HUES48 (cell line): ENCODE measurements at regions not wholly inside any gene's neighbourhood (a gene's known extent, or its start where the extent isn't known, plus 50 kb on each side); places are given as distances from the start of the nearest gene placed in this dataset.

Source experiments
- H3K27ac ChIP-seq: one replicate; pipeline ENCODE4 v1.7.0; 2013; ENCODE audit warnings: low read depth, low read length, inconsistent platforms
- H3K27me3 ChIP-seq: 2 replicates; pipeline ENCODE4 v1.6.1; 2013; ENCODE audit warnings: mild to moderate bottlenecking, low read length; ENCODE audit not compliant: control insufficient read depth, insufficient read depth
- H3K36me3 ChIP-seq: 2 replicates; pipeline ENCODE4 v1.6.1; 2013; ENCODE audit warnings: low read length; ENCODE audit not compliant: control insufficient read depth, insufficient read depth
- H3K4me1 ChIP-seq: 2 replicates; pipeline ENCODE4 v1.6.1; 2013; ENCODE audit warnings: mild to moderate bottlenecking, low read length; ENCODE audit not compliant: control insufficient read depth, insufficient read depth
- H3K4me3 ChIP-seq: 2 replicates; pipeline ENCODE4 v1.5.1; 2013; ENCODE audit warnings: mild to moderate bottlenecking, low read depth, low read length
- H3K9ac ChIP-seq: 2 replicates; pipeline ENCODE4 v1.6.1; 2013; ENCODE audit warnings: mild to moderate bottlenecking, low read depth, low read length, moderate library complexity
- H3K9me3 ChIP-seq: 2 replicates; pipeline ENCODE4 v1.6.1; 2013; ENCODE audit warnings: low read length; ENCODE audit not compliant: control insufficient read depth, insufficient read depth

DNA sequence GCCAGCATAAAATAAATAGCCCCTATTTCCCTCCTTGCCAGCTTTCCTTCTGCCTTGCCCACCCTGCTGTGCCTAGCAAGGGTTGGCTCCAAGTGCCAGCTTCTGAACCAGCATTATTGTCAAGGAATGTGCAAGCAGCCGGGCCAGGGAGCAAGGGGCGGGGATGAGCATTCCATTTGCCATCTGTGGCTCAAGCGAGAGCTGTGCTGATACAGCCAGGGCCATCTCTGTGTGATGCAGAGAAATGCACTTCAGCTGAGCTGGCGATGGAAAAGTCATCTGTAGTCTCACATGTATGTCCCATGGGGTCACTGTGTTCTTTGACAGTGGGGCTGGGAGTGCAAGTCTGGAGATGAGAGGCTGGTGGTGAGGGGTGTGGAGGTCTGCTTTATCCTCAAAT is 137.3 kb downstream of the SUDS3 start:
- Histone ChIP-seq H3K4me3 (no peak overlapping the region), H3K4me1 (no peaks in the 10 kb centered on the region), H3K9me3 (no peaks in the 10 kb centered on the region), H3K36me3 (no peaks in the 10 kb centered on the region), H3K27ac (no peak overlapping the region), H3K9ac (no peak overlapping the region), H3K27me3 (no peaks in the 10 kb centered on the region)

GRCh38 chr12:118514297-118514696 is 137.9 kb downstream of the SUDS3 start:
- Histone ChIP-seq H3K4me3 (no peak overlapping the region), H3K4me1 (no peaks in the 10 kb centered on the region), H3K36me3 (no peaks in the 10 kb centered on the region), H3K9me3 (no peaks in the 10 kb centered on the region), H3K27me3 (no peaks in the 10 kb centered on the region), H3K27ac (no peak overlapping the region), H3K9ac (no peak overlapping the region)

DNA sequence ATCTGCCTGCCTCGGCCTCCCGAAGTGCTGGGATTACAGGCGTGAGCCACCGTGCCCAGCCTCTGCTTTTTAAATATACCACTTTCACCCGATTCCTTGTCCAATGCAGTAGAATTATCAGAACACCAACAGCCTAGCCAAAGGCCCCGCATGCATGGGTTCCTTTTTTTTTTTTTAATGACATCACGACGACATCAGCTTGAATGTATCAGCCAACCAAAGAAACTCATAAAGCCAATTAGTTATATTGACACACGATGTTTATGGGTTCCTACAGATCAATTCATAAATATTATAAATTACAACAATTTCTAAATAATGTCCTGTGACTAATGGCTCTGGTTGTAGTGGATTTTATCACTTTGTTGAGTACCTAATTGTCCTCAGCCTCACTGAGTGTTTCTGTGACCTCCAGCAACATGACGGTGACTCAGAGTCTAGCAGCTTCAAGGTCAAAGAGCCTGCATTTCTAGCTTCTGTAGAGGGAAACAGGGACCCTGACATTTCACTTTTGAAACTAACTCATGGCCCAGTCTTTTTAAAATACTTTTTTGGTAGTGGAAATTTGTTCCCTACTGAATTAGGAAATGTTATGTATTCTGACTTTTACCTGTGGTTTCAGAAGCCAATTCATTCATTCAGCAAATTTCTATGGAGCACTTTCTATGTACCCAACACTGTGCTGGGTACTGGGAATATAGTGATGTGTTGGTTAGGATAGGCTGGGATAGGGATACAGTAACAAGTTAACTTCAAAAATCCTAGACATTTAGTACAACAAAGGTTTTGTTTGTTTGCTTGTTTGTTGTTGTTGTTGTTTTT is 144.1 kb downstream of the SUDS3 start:
- Histone ChIP-seq H3K36me3 (no peaks in the 10 kb centered on the region), H3K4me3 (no peak overlapping the region), H3K9ac (no peak overlapping the region), H3K27ac (no peak overlapping the region), H3K9me3 (no peaks in the 10 kb centered on the region), H3K27me3 (no peaks in the 10 kb centered on the region), H3K4me1 (no peaks in the 10 kb centered on the region)

- Histone ChIP-seq H3K4me3 (no peak overlapping the region), H3K9me3 (no peaks in the 10 kb centered on the region), H3K27me3 (no peaks in the 10 kb centered on the region)
These were observed 144.6 kb downstream of the SUDS3 start for GRCh38 chr12:118521036-118521370.

DNA sequence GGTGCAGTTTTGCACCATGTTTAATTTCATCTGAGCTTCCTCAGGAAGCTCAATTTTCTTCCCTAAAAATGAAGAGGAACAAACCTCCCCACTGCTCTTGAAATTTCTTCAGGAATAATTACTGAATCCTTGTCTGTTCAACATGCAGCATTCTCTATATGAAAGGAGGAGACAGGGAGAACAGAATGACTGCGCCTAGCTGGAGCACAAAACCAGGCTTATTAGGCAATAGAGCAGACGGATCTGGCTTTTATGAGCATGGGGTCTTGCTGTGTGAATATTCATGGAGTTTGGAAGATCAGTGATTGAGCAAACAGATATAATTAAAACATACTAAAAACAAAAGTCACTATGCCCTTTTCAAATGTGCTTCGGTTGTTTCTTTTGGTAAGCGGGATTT is 148.1 kb downstream of the SUDS3 start:
- no peaks in the 10 kb centered on the region for H3K4me1 ChIP-seq
- H3K27ac ChIP-seq, result no peak overlapping the region
- no peak overlapping the region for H3K9ac ChIP-seq
- no peaks in the 10 kb centered on the region for H3K9me3 ChIP-seq
- no peaks in the 10 kb centered on the region for H3K36me3 ChIP-seq
- H3K4me3 ChIP-seq, result no peak overlapping the region
- no peaks in the 10 kb centered on the region for H3K27me3 ChIP-seq

More at GRCh38 chr12:118521036-118521370, 144.6 kb downstream of the SUDS3 start:
- Histone ChIP-seq H3K36me3 (no peaks in the 10 kb centered on the region), H3K27ac (no peak overlapping the region), H3K9ac (no peak overlapping the region), H3K4me1 (no peaks in the 10 kb centered on the region)

GRCh38 chr12:118525216-118525615 is 148.9 kb downstream of the SUDS3 start:
- Histone ChIP-seq H3K9me3 (no peaks in the 10 kb centered on the region), H3K9ac (no peak overlapping the region), H3K27me3 (no peaks in the 10 kb centered on the region), H3K36me3 (no peaks in the 10 kb centered on the region), H3K4me1 (no peaks in the 10 kb centered on the region), H3K4me3 (no peak overlapping the region), H3K27ac (no peak overlapping the region)

DNA sequence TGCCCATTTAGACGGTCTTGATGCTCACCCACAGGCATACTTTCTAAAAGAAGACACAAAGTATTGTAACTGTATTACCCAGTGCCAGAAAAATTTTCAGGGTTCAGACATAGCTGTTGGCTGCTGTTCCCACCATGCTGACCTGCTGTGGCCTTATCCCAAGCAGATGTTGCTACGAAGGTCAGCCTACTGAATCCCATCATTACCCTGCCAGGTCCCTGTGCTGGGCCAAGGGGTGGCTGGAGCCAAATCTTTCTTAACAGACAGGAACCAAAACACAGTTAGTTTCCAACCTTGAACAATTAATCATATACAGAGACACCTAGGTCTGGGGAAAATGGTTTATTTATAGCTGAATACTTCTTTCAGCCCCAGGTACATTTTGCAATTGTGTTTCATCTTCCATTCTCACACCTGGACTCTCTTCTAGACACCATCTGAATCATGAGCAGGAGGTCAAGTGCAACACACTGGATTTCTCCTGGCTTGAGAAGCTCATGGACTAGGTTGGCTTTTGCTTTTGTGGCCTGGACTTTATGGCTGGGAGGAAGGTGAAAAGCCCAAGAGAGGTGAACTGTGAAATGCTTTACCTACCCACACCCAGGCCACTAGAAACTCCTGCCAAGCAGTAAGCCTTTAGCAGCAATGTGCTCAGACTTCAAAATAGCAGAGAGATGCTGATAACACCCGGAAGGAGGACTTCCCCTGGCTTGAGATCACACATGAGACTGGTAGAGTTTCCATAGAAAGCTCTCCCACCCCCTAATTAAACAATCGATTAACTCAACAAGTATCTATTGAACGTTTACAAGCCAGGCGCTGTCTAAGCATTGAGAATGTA is 150.1 kb downstream of the SUDS3 start:
- H3K9me3 ChIP-seq, result no peaks in the 10 kb centered on the region
- no peak overlapping the region for H3K4me3 ChIP-seq
- no peak overlapping the region for H3K27ac ChIP-seq
- no peaks in the 10 kb centered on the region for H3K27me3 ChIP-seq
- H3K36me3 ChIP-seq, result no peaks in the 10 kb centered on the region
- no peaks in the 10 kb centered on the region for H3K4me1 ChIP-seq
- H3K9ac ChIP-seq, result no peak overlapping the region

GRCh38 chr12:118527310-118527709 is 151.0 kb downstream of the SUDS3 start:
- Histone ChIP-seq H3K4me3 (no peak overlapping the region), H3K9ac (no peak overlapping the region), H3K9me3 (no peaks in the 10 kb centered on the region), H3K27ac (no peak overlapping the region), H3K27me3 (no peaks in the 10 kb centered on the region), H3K36me3 (no peaks in the 10 kb centered on the region), H3K4me1 (no peaks in the 10 kb centered on the region)

DNA sequence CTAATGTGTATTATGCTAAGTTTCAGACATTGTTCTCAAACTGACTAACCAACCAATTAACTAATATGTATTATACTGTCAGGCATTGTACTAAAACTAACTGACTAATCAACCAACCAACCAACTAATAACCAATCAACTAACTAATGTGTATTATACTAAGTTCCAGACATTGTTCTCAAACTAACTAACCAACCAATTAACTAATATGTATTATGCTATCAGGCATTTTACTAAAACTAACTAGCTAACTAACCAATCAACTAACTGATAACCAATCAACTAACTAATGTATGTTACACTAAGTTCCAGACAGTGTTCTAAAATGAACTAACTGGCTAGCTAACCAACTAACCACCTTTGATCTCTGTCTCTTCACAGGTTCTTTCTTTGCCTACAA is 152.3 kb downstream of the SUDS3 start:
- H3K27me3 ChIP-seq, result no peaks in the 10 kb centered on the region
- H3K4me3 ChIP-seq, result no peak overlapping the region

GRCh38 chr12:118534003-118534402 is 157.6 kb downstream of the SUDS3 start:
- Histone ChIP-seq H3K9ac (no peak overlapping the region), H3K27me3 (no peaks in the 10 kb centered on the region), H3K36me3 (no peaks in the 10 kb centered on the region), H3K4me1 (peaks cover 21% of the 10 kb centered on the region), H3K9me3 (no peaks in the 10 kb centered on the region), H3K27ac (no peak overlapping the region), H3K4me3 (no peak overlapping the region)

More for the DNA sequence above, 152.3 kb downstream of the SUDS3 start:
- no peaks in the 10 kb centered on the region for H3K9me3 ChIP-seq
- no peaks in the 10 kb centered on the region for H3K36me3 ChIP-seq
- H3K9ac ChIP-seq, result no peak overlapping the region
- H3K4me1 ChIP-seq, result peaks cover 4% of the 10 kb centered on the region; the same call in 1 of the 2 replicates
- no peak overlapping the region for H3K27ac ChIP-seq

DNA sequence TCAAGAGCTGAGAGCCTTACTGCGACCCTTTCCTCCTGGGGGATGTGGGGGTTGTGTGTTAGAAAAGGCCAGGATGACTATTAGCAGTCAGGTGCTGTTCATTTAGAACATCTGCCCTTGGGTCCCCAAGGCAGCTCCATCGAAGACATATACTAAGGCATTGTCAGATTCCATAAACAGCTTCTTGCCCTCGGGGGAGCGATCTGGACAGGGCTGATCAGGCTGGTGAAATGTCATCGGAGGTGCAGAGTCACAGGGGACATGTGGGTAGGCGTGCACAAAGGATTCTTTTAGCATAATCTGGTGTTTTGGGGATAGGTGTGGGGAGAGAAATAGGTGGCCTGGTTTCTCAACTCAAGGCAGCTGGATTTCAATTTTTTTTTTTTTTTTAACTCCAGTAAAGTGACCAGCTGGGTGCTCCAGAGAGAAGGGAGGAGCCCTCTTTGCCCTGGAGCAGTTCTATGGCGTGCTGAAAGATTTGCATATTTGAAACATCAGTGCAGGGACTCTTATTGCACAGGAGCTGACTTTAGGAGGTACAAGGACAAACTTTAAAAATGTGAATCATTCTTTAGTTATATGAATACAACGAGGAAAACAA is 160.1 kb downstream of the SUDS3 start:
- H3K4me3 ChIP-seq, result no peak overlapping the region
- H3K9ac ChIP-seq, result no peak overlapping the region
- no peak overlapping the region for H3K27ac ChIP-seq
- peaks cover 21% of the 10 kb centered on the region for H3K4me1 ChIP-seq
- no peaks in the 10 kb centered on the region for H3K9me3 ChIP-seq
- H3K27me3 ChIP-seq, result no peaks in the 10 kb centered on the region
- H3K36me3 ChIP-seq, result no peaks in the 10 kb centered on the region
